ENCODE measurements at regions not wholly inside any gene's neighbourhood (a gene's known extent, or its start where the extent isn't known, plus 50 kb on each side); places are given as distances from the start of the nearest gene placed in this dataset.

- H3K9me3 ChIP-seq (ENCODE audit: low read depth, low read length) = no peaks in the 10 kb centered on the region
These were observed 70.9 kb upstream of the EEA1 start for GRCh38 chr12:93000026-93000425.

GRCh38 chr12:93001407-93001806 is 72.3 kb upstream of the EEA1 start:
- no peak for DNase-seq (ENCODE audit: insufficient read length, low spot score, missing footprints)
- H3K36me3 ChIP-seq (ENCODE audit: insufficient read depth, low read length) = no peaks in the 10 kb centered on the region
- no peak overlapping the region for H3K4me3 ChIP-seq (ENCODE audit: insufficient read depth, low read length)
- H3K27me3 ChIP-seq (ENCODE audit: insufficient read depth, low read length) = no peaks in the 10 kb centered on the region
- H3K79me2 ChIP-seq (ENCODE audit: insufficient read depth, low read length) = no peaks in the 10 kb centered on the region
- no peak overlapping the region for H3K4me2 ChIP-seq (ENCODE audit: insufficient read depth, low read length)
- no peak for TF ChIP-seq CTCF (IDR thresholded peaks at IDR 0.05; ENCODE audit: extremely low read depth, low read depth, low read length)
- no peaks in the 10 kb centered on the region for H3K9me3 ChIP-seq (ENCODE audit: low read depth, low read length)
- H3K4me1 ChIP-seq (ENCODE audit: insufficient read depth, low read length) = peaks cover 6% of the 10 kb centered on the region
- H3K27ac ChIP-seq (ENCODE audit: low read depth, low read length) = no peak overlapping the region
- H2AFZ ChIP-seq (ENCODE audit: low read length) = no peak overlapping the region
- no peaks in the 10 kb centered on the region for H4K20me1 ChIP-seq (ENCODE audit: insufficient read depth, low read length)

More at GRCh38 chr12:93000026-93000425, 70.9 kb upstream of the EEA1 start:
- H2AFZ ChIP-seq (ENCODE audit: low read length) = no peak overlapping the region
- no peak overlapping the region for H3K27ac ChIP-seq (ENCODE audit: low read depth, low read length)
- no peaks in the 10 kb centered on the region for H3K36me3 ChIP-seq (ENCODE audit: insufficient read depth, low read length)
- no peaks in the 10 kb centered on the region for H4K20me1 ChIP-seq (ENCODE audit: insufficient read depth, low read length)
- TF ChIP-seq CTCF (IDR thresholded peaks at IDR 0.05; ENCODE audit: extremely low read depth, low read depth, low read length) = no peak
- H3K4me1 ChIP-seq (ENCODE audit: insufficient read depth, low read length) = peaks cover 6% of the 10 kb centered on the region
- no peak overlapping the region for H3K4me2 ChIP-seq (ENCODE audit: insufficient read depth, low read length)
- no peak overlapping the region for H3K4me3 ChIP-seq (ENCODE audit: insufficient read depth, low read length)
- no peaks in the 10 kb centered on the region for H3K27me3 ChIP-seq (ENCODE audit: insufficient read depth, low read length)
- no peaks in the 10 kb centered on the region for H3K79me2 ChIP-seq (ENCODE audit: insufficient read depth, low read length)
- no peak for DNase-seq (ENCODE audit: insufficient read length, low spot score, missing footprints)

- Histone ChIP-seq H4K20me1 (ENCODE audit: insufficient read depth, low read length) (no peaks in the 10 kb centered on the region), H3K36me3 (ENCODE audit: insufficient read depth, low read length) (no peaks in the 10 kb centered on the region), H3K4me3 (ENCODE audit: insufficient read depth, low read length) (no peak overlapping the region), H3K79me2 (ENCODE audit: insufficient read depth, low read length) (no peaks in the 10 kb centered on the region), H3K4me1 (ENCODE audit: insufficient read depth, low read length) (peaks cover 6% of the 10 kb centered on the region), H2AFZ (ENCODE audit: low read length) (peak overlapping the region; percentile 25), H3K27me3 (ENCODE audit: insufficient read depth, low read length) (no peaks in the 10 kb centered on the region), H3K9me3 (ENCODE audit: low read depth, low read length) (no peaks in the 10 kb centered on the region), H3K27ac (ENCODE audit: low read depth, low read length) (peak overlapping the region; percentile 87), H3K4me2 (ENCODE audit: insufficient read depth, low read length) (peak overlapping the region; percentile 53)
- peak; percentile 89 for DNase-seq (ENCODE audit: insufficient read length, low spot score, missing footprints)
- TF ChIP-seq CTCF (IDR thresholded peaks at IDR 0.05; ENCODE audit: extremely low read depth, low read depth, low read length) = no peak
These were observed 73.4 kb upstream of the EEA1 start for GRCh38 chr12:93002293-93003054.

- no peak overlapping the region for H3K4me2 ChIP-seq (ENCODE audit: insufficient read depth, low read length)
- no peaks in the 10 kb centered on the region for H3K79me2 ChIP-seq (ENCODE audit: insufficient read depth, low read length)
- no peaks in the 10 kb centered on the region for H3K36me3 ChIP-seq (ENCODE audit: insufficient read depth, low read length)
- no peaks in the 10 kb centered on the region for H3K27me3 ChIP-seq (ENCODE audit: insufficient read depth, low read length)
- no peak for TF ChIP-seq CTCF (IDR thresholded peaks at IDR 0.05; ENCODE audit: extremely low read depth, low read depth, low read length)
- no peak overlapping the region for H3K27ac ChIP-seq (ENCODE audit: low read depth, low read length)
- H3K4me1 ChIP-seq (ENCODE audit: insufficient read depth, low read length) = peaks cover 6% of the 10 kb centered on the region
- H4K20me1 ChIP-seq (ENCODE audit: insufficient read depth, low read length) = no peaks in the 10 kb centered on the region
- no peak overlapping the region for H3K4me3 ChIP-seq (ENCODE audit: insufficient read depth, low read length)
- no peak overlapping the region for H2AFZ ChIP-seq (ENCODE audit: low read length)
- H3K9me3 ChIP-seq (ENCODE audit: low read depth, low read length) = no peaks in the 10 kb centered on the region
- DNase-seq (ENCODE audit: insufficient read length, low spot score, missing footprints) = no peak
These were observed 74.6 kb upstream of the EEA1 start for GRCh38 chr12:93003531-93004239.

All from osteoblast (primary cell).